ENCODE measurements at regions not wholly inside any gene's neighbourhood (a gene's known extent, or its start where the extent isn't known, plus 50 kb on each side); places are given as distances from the start of the nearest gene placed in this dataset.

DNA sequence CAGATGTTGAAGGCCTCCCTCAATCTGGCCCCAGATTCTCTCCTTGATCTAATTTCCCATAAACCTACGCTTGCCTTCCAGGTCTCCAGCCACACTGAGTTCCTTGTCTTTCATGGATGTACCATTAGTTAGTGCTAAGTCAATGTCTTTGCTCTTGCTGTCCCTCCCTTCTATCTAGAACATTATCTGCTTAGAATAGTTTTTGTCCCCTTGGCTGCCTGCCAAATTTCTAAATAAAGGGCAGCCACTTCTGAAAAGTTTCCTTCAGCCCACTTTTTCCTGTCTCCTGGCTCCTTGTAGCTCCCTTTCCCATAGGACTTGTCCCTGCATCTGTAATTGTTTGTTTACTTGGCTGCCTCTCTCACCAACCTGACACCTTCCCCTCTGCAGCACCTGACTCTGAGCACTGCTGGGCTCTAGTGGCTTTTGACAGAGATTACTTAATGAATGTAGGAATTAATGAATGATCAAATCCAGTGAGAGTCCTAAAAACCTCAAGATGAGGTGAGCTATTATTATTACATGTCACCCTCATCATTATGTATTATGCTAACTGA lies 58.3 kb downstream of the CXCL12 start:
- Mint-ChIP-seq H3K27ac (no peak overlapping the region), H3K27me3 (peaks cover 13% of the 10 kb centered on the region), H3K4me1 (no peaks in the 10 kb centered on the region), H3K36me3 (ENCODE audit: low read depth) (no peaks in the 10 kb centered on the region), H3K4me3 (no peak overlapping the region), H3K9me3 (ENCODE audit: low read depth) (no peaks in the 10 kb centered on the region)
- POLR2A ChIA-PET: no interaction called here
- CTCF ChIA-PET: interaction anchor here (0.8 kb wide), 1 partner anchor 12 kb away, joined by 3 read pairs; no protein-coding TSS in a partner anchor
- intact Hi-C loops (cut with DNase I, micrococcal nuclease): no loop called here
- DNase-seq (no peak), ATAC-seq (no peak)

DNA sequence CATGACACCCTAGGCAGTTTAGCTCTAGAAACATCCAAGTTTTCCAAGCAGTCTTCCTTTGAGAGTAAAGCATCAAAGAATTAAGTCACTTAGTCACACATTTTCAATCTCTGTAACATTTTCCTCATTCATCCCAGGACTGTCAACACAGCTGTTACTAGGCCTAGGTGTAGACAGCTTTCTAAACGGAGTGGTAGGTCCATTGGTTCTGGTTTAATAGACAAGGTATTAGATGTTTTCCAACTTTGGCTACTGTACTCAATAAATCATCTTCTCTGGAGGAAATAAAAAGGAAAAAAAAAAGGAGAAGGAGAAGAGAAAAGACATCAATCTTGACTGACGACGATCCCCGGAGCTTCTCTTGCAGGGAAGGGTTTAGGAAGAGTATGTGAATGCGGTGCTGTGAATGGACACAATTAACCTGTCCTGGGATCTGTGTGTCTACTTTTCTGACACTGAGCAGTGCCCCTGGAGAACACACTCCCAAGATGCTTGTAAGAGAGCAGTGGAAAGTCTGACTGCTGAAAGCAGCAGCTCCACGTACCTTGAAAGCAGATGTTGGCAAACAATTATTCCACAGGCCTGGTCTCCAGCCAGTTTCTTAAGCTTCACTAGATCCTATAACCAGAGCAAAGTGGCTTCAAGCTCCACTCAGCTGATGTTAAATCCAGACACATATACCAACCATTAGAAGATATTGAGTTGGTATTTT lies 59.1 kb downstream of the CXCL12 start:
- Mint-ChIP-seq H3K4me1 (no peaks in the 10 kb centered on the region), H3K36me3 (ENCODE audit: low read depth) (no peaks in the 10 kb centered on the region), H3K4me3 (no peak overlapping the region), H3K27ac (no peak overlapping the region), H3K9me3 (ENCODE audit: low read depth) (no peaks in the 10 kb centered on the region), H3K27me3 (peaks cover 13% of the 10 kb centered on the region)
- intact Hi-C loops (cut with DNase I, micrococcal nuclease): no loop called here
- DNase-seq (no peak), ATAC-seq (no peak)
- ChIA-PET POLR2A (no interaction called here), CTCF (no interaction called here)

DNA sequence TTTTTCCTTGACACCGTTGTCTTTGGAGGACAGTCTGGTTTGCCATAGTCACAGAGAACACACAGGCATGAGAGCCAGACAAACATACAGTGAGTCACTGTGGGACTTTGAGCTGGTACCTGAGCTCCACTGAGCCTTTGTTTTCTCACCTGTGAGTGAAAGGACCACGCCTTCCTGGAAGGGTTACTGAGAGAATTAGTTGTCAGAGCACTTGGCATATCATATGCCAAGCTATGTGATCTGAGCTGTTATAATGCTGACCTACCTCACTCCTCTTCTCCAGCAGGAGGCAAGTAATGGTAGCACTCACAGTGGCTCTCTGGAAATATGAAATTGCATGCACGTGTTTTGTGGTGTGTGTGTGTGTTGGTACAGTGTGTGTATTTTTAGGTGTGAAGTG lies 59.7 kb downstream of the CXCL12 start:
- Mint-ChIP-seq H3K4me3 (no peak overlapping the region), H3K27ac (no peak overlapping the region), H3K9me3 (ENCODE audit: low read depth) (no peaks in the 10 kb centered on the region), H3K36me3 (ENCODE audit: low read depth) (no peaks in the 10 kb centered on the region), H3K4me1 (no peaks in the 10 kb centered on the region), H3K27me3 (peaks cover 14% of the 10 kb centered on the region)
- CTCF ChIA-PET: no interaction called here
- ATAC-seq (no peak), DNase-seq (no peak)
- POLR2A ChIA-PET: no interaction called here
- intact Hi-C loops (cut with DNase I, micrococcal nuclease): no loop called here

DNA sequence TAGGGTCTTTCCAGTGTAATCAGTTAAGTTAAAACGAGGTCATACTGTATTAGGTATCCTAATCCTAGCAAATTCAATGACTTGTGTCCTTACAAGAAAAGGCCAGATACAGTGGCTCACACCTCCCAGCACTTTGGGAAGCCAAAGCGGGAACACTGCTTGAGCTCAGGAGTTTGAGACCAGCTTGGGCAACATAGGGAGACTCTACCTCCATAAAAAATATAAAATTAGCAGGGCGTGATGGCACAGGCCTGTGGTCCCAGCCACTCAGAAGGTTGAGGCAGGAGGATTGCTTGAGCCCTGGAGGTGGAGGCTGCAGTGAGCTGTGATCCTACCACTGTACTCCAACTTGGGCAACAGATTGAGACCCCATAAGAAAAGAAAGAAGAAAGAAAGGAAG lies 61.1 kb downstream of the CXCL12 start:
- ChIA-PET POLR2A (no interaction called here), CTCF (no interaction called here)
- Mint-ChIP-seq H3K4me3 (no peak overlapping the region), H3K27me3 (peaks cover 15% of the 10 kb centered on the region), H3K27ac (no peak overlapping the region), H3K9me3 (ENCODE audit: low read depth) (no peaks in the 10 kb centered on the region), H3K4me1 (no peaks in the 10 kb centered on the region), H3K36me3 (ENCODE audit: low read depth) (no peaks in the 10 kb centered on the region)
- ATAC-seq (no peak), DNase-seq (no peak)
- intact Hi-C loops (cut with DNase I, micrococcal nuclease): no loop called here

DNA sequence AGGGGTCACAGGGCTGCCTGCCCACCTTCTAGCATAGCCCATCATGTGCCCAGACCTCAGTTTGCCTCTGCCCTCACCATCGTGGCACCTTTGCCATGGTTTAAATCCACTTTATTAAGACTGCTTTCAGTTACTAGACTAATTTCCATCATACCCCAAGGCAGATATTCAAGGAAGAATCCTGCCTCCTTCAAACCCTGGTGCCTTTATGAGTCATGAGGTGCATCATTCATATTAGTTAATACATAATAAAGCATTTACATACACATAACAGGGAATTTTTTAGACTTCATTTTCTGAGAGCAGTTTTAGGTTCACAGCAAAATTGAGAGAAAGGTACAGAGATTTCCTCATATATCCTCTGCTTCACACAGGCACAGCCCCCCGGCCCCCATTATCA lies 62.8 kb downstream of the CXCL12 start:
- CTCF ChIA-PET: no interaction called here
- ATAC-seq: no peak
- Mint-ChIP-seq H3K27me3 (peaks cover 11% of the 10 kb centered on the region), H3K4me3 (no peak overlapping the region), H3K4me1 (no peaks in the 10 kb centered on the region), H3K27ac (no peak overlapping the region), H3K36me3 (ENCODE audit: low read depth) (no peaks in the 10 kb centered on the region), H3K9me3 (ENCODE audit: low read depth) (no peaks in the 10 kb centered on the region)
- POLR2A ChIA-PET: no interaction called here
- intact Hi-C loops (cut with DNase I, micrococcal nuclease): no loop called here
- no peak for DNase-seq

DNA sequence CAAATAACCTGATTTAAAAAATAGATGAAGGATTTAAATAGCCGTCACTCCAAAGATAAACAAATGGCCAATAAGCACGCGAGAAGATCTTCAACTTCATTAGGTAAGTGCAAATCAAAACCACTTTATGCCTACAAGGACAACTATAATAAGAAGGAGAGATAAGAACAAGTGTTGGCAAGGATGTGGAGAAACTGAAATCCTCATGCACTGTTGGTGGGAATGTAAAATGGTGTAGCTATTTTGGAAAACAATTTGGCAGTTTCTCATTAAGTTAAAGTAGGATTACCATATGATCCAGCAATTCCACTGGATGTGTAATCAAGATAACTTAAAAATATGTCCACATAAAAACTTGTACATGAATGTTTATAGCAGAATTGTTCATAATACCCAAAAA lies 64.1 kb downstream of the CXCL12 start:
- CTCF ChIA-PET: no interaction called here
- Mint-ChIP-seq H3K36me3 (ENCODE audit: low read depth) (no peaks in the 10 kb centered on the region), H3K27ac (no peak overlapping the region), H3K9me3 (ENCODE audit: low read depth) (no peaks in the 10 kb centered on the region), H3K4me3 (no peak overlapping the region), H3K27me3 (peaks cover 6% of the 10 kb centered on the region), H3K4me1 (no peaks in the 10 kb centered on the region)
- intact Hi-C loops (cut with DNase I, micrococcal nuclease): no loop called here
- ATAC-seq: no peak
- DNase-seq: no peak
- POLR2A ChIA-PET: no interaction called here

DNA sequence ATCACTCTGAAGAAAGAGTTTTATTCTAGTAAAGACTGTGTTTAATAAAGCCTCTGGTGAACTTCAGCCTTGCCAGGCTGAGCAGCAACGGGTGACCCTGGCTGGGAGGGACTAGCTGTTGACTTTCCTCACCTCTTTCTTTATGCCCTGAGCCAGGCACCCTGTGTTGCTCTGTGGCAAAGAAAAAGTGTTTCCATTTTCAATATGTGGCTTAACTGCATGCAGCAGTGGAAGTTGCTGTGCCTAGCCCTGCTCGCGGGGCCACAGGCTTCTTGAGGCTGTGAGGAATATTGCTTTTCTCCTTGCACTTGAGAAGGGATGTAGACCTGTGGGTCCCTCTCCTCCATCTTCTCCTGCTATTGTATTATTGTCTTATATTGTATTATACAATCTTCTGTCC lies 67.0 kb downstream of the CXCL12 start:
- Mint-ChIP-seq H3K9me3 (ENCODE audit: low read depth) (no peaks in the 10 kb centered on the region), H3K36me3 (ENCODE audit: low read depth) (no peaks in the 10 kb centered on the region), H3K27ac (no peak overlapping the region), H3K4me1 (no peaks in the 10 kb centered on the region), H3K27me3 (peaks cover 12% of the 10 kb centered on the region), H3K4me3 (no peak overlapping the region)
- intact Hi-C loops (cut with DNase I, micrococcal nuclease): no loop called here
- DNase-seq (no peak), ATAC-seq (no peak)
- ChIA-PET CTCF (no interaction called here), POLR2A (no interaction called here)

DNA sequence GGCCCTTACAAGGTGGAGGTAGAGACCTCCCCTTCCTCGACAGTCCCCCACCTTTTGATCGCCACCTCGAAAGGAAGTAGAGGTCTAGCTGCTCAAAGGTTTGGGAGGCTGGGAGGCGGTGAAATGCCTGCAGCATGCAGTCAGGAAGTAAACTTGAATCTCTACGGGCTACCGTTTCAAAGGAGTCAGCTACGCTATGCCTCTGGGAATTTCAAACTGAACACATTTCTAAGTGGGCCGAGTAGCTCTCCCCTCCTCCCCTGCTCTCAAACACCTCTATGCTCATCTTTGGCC lies 68.0 kb downstream of the CXCL12 start:
- DNase-seq: no peak
- CTCF ChIA-PET: interaction anchor here (0.6 kb wide), 1 partner anchor 330 kb away, joined by 4 read pairs; no protein-coding TSS in a partner anchor
- Mint-ChIP-seq H3K36me3 (ENCODE audit: low read depth) (no peaks in the 10 kb centered on the region), H3K4me3 (no peak overlapping the region), H3K27ac (no peak overlapping the region), H3K27me3 (peaks cover 17% of the 10 kb centered on the region), H3K9me3 (ENCODE audit: low read depth) (no peaks in the 10 kb centered on the region), H3K4me1 (no peaks in the 10 kb centered on the region)
- POLR2A ChIA-PET: no interaction called here
- no peak for ATAC-seq
- intact Hi-C loops (cut with DNase I, micrococcal nuclease): no loop called here

DNA sequence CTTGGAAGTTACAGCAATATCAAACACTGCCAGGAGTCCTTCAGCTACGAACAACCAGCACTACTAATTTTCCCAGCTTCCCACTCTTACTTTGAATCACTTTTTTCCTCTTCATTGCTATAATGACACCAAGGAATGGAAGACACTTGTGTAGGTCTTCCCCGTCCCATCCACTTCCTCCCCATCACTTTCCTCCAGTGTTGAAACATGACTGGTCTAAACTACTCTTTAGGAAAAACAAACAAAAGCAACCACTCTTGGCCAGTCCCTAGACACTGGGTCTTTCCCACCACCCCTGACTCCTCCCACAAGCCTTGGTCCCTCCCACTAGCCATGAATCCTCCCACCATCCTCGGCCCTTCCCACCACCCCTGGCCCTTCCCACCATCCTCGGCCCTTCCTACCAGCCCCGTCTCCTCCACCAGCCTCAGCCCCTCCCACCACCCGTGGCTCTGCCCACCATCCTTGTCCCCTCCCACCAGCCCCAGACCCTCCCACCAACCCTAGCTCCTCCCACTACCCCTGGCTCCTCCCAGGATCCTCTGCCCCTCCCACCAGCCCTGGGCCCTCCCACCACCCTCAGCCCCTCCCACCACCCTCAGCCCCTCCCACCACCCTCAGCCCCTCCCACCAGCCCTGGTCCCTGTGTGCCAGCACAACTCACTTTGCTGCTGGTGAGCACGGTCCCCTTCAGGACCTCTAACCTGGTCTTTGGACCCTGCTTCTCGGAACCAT lies 68.5 kb downstream of the CXCL12 start:
- ATAC-seq: peak; percentile 88
- DNase-seq: peak; percentile 63
- Mint-ChIP-seq H3K36me3 (ENCODE audit: low read depth) (no peaks in the 10 kb centered on the region), H3K27me3 (peaks cover 21% of the 10 kb centered on the region), H3K4me3 (no peak overlapping the region), H3K27ac (no peak overlapping the region), H3K9me3 (ENCODE audit: low read depth) (no peaks in the 10 kb centered on the region), H3K4me1 (peaks cover 2% of the 10 kb centered on the region)
- CTCF ChIA-PET: no interaction called here
- intact Hi-C loops (cut with DNase I, micrococcal nuclease): no loop called here
- POLR2A ChIA-PET: no interaction called here

DNA sequence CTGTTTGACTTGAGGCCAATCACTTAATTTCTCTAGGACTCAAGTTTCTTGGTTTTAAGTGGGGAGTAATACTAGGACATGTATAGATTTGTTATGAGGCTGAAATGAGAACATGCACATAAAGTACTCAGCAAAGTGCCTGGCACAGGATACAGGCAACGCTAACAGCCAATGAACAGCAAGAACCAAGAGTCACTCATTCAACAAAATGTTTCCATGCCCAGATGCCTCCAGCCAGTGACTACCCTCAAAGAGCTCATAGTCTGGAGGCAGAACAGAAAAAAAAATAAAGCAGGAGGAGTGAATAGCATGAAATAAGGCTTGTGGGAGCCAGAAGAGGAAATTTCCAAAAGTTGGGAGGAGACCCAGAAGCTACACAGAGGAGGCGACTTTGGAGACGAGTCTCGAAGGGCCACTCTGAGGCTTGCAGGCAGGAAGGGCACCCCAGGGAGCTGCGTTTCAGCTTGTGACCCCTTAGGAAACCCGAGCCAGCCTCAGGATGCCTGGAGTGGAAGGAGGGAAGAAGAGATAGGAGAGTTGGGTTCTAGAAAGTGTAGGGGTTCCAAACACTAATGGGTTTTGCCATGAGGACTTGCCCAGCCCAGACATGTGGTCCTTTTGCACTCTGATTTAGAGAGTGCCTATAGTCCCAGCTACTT lies 70.0 kb downstream of the CXCL12 start:
- ATAC-seq: no peak
- no peak for DNase-seq
- Mint-ChIP-seq H3K4me1 (peaks cover 5% of the 10 kb centered on the region), H3K27me3 (peaks cover 22% of the 10 kb centered on the region), H3K27ac (no peak overlapping the region), H3K4me3 (no peak overlapping the region), H3K9me3 (ENCODE audit: low read depth) (no peaks in the 10 kb centered on the region), H3K36me3 (ENCODE audit: low read depth) (no peaks in the 10 kb centered on the region)
- intact Hi-C loops (cut with DNase I, micrococcal nuclease): loop anchor here in 1 of 2 experiments (5.0 kb wide), 1 partner anchor 623 kb away; no protein-coding TSS in a partner anchor
- CTCF ChIA-PET: interaction anchor here (1.2 kb wide), 1 partner anchor 12 kb away, joined by 3 read pairs; no protein-coding TSS in a partner anchor
- POLR2A ChIA-PET: no interaction called here

DNA sequence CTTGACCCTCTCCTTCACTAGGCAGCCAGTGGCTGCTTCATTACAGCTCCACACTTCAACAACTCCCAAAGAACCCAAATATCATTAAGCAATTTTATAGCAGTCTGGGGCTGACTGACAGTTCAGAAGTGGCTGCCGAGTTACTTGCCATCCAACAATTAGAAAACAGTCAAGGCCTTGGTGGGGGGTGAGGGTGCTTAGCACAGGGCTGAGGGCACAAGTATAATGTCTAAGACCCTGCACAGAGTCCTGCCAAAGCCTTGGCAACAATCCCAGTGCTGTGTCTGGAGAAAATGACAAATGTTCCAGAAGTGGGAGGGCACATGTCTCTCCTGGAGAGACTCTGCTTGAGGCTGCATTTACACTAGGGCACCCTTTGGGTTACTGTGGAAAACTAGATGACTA lies 71.1 kb downstream of the CXCL12 start:
- intact Hi-C loops (cut with DNase I, micrococcal nuclease): loop anchor here in 1 of 2 experiments (5.0 kb wide), 1 partner anchor 621 kb away; no protein-coding TSS in a partner anchor
- no peak for ATAC-seq
- no peak overlapping the region for H3K4me3 Mint-ChIP-seq
- no peak for DNase-seq
- no peak overlapping the region for H3K27ac Mint-ChIP-seq
- H3K36me3 Mint-ChIP-seq (ENCODE audit: low read depth): no peaks in the 10 kb centered on the region
- peaks cover 5% of the 10 kb centered on the region for H3K4me1 Mint-ChIP-seq
- H3K9me3 Mint-ChIP-seq (ENCODE audit: low read depth): no peaks in the 10 kb centered on the region
- CTCF ChIA-PET: interaction anchor here (1.2 kb wide), 1 partner anchor 13 kb away, joined by 3 read pairs; no protein-coding TSS in a partner anchor
- H3K27me3 Mint-ChIP-seq: peaks cover 19% of the 10 kb centered on the region
- POLR2A ChIA-PET: no interaction called here

DNA sequence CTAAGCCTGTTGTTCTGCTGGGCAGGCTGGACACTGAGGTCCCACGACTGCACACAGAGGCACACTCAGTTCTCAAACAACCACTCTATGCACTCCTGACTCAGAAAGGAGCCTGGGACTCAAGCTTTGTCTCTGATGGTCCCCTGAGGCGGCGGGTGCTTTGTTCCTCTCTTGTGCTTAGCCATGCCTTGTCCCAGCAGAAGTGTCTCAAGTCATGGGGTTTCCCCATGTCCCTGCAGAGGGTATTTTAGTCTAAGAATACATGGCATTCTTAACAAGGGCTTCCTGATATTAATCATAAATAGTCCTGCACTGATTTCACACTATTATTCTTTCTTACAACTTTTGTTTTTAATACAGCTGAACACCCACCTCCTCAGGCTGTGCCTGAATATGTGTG lies 72.5 kb downstream of the CXCL12 start:
- Mint-ChIP-seq H3K36me3 (ENCODE audit: low read depth) (no peaks in the 10 kb centered on the region), H3K4me1 (peaks cover 5% of the 10 kb centered on the region), H3K9me3 (ENCODE audit: low read depth) (no peaks in the 10 kb centered on the region), H3K27ac (no peak overlapping the region), H3K4me3 (no peak overlapping the region), H3K27me3 (peaks cover 18% of the 10 kb centered on the region)
- intact Hi-C loops (cut with DNase I, micrococcal nuclease): loop anchor here in 1 of 2 experiments (5.0 kb wide), 1 partner anchor 620 kb away; no protein-coding TSS in a partner anchor
- CTCF ChIA-PET: no interaction called here
- no peak for ATAC-seq
- DNase-seq: no peak
- POLR2A ChIA-PET: no interaction called here

Measured in activated CD4-positive, alpha-beta T cell treated with anti-CD3 and anti-CD28 coated beads for 36 hours (primary cell).